Activated CD8-positive, alpha-beta T cell treated with anti-CD3 and anti-CD28 coated beads for 36 hours (primary cell): ENCODE measurements at regions not wholly inside any gene's neighbourhood (a gene's known extent, or its start where the extent isn't known, plus 50 kb on each side); places are given as distances from the start of the nearest gene placed in this dataset.
"Not testable (repeated sequence)": the region's sequence is repeated elsewhere in the genome, so short reads cannot be mapped to it uniquely, and the experiment has no call there.

Experiments
- ATAC-seq: fragments of 200-7000 bp; cut with Tn5 transposase; one replicate; pipeline ENCODE4 v1.10.0; 2021; ENCODE audit warnings: mild to moderate bottlenecking, moderate library complexity
- CTCF ChIA-PET: fragments of 350-600 bp; sonication (Branson Sonifier 250); formaldehyde crosslinking; loops from one replicate; lab custom pipeline; 2021; ENCODE audit warnings: antibody characterized with exemption; lab: Charles Lee
- POLR2A ChIA-PET: fragments of 350-600 bp; sonication (Branson Sonifier 250); formaldehyde crosslinking; loops from one replicate; lab custom pipeline; 2021; ENCODE audit warnings: antibody characterized with exemption; lab: Charles Lee
- DNase-seq: peaks from one replicate; pipeline ENCODE4 v3.0.0-alpha.2; 2020
- H3K27ac Mint-ChIP-seq: one replicate; pipeline ENCODE4 v1.8.0; 2021; ENCODE audit warnings: mild to moderate bottlenecking, mixed read lengths
- H3K27me3 Mint-ChIP-seq: one replicate; pipeline ENCODE4 v1.8.0; 2021; ENCODE audit warnings: mixed read lengths
- H3K36me3 Mint-ChIP-seq: one replicate; pipeline ENCODE4 v1.8.0; 2021; ENCODE audit warnings: low read depth, mixed read lengths
- H3K4me1 Mint-ChIP-seq: one replicate; pipeline ENCODE4 v1.8.0; 2021; ENCODE audit warnings: low read depth, mixed read lengths
- H3K4me3 Mint-ChIP-seq: one replicate; pipeline ENCODE4 v1.8.0; 2021; ENCODE audit warnings: mild to moderate bottlenecking, moderate library complexity, mixed read lengths
- H3K9me3 Mint-ChIP-seq: one replicate; pipeline ENCODE4 v1.8.0; 2021; ENCODE audit warnings: mixed read lengths
- CTCF ChIP-seq: fragments of 200-600 bp; IDR thresholded peaks from one replicate; pipeline ENCODE4 v1.8.0; 2022; ENCODE audit warnings: antibody characterized with exemption, mild to moderate bottlenecking
- intact Hi-C: fragments of 100-400 bp; cut with micrococcal nuclease; formaldehyde crosslinking; loops from one replicate; pipeline ENCODE4 v1.10.0; 2022

- POLR2A ChIA-PET: no interaction called here
- Mint-ChIP-seq H3K4me3 (no peak overlapping the region), H3K27ac (no peak overlapping the region), H3K9me3 (peaks cover 5% of the 10 kb centered on the region), H3K27me3 (no peaks in the 10 kb centered on the region), H3K36me3 (no peaks in the 10 kb centered on the region), H3K4me1 (no peaks in the 10 kb centered on the region)
- TF ChIP-seq CTCF: no peak
- CTCF ChIA-PET: no interaction called here
- DNase-seq (no peak), ATAC-seq (no peak)
- intact Hi-C loops: no loop called here
Observed at GRCh38 chr10:65235266-65235665, 1690.6 kb upstream of the LRRTM3 start.

- H3K4me3 Mint-ChIP-seq: no peak overlapping the region
- no peak for TF ChIP-seq CTCF
- ChIA-PET POLR2A (no interaction called here), CTCF (no interaction called here)
- no peaks in the 10 kb centered on the region for H3K27me3 Mint-ChIP-seq
- peaks cover 7% of the 10 kb centered on the region for H3K9me3 Mint-ChIP-seq
- DNase-seq (no peak), ATAC-seq (no peak)
- intact Hi-C loops: no loop called here
- H3K27ac Mint-ChIP-seq: no peak overlapping the region
- H3K4me1 Mint-ChIP-seq: no peaks in the 10 kb centered on the region
- H3K36me3 Mint-ChIP-seq: no peaks in the 10 kb centered on the region
Observed at GRCh38 chr10:65235846-65236245, 1690.0 kb upstream of the LRRTM3 start.

GRCh38 chr10:65265451-65265954 lies 1660.3 kb upstream of the LRRTM3 start:
- Mint-ChIP-seq H3K36me3 (no peaks in the 10 kb centered on the region), H3K27ac (no peak overlapping the region), H3K27me3 (no peaks in the 10 kb centered on the region), H3K4me3 (no peak overlapping the region), H3K4me1 (no peaks in the 10 kb centered on the region), H3K9me3 (peaks cover 7% of the 10 kb centered on the region)
- ChIA-PET CTCF (no interaction called here), POLR2A (no interaction called here)
- DNase-seq: no peak
- intact Hi-C loops: no loop called here
- TF ChIP-seq CTCF: no peak
- ATAC-seq: no peak

- H3K9me3 Mint-ChIP-seq, H3K36me3 Mint-ChIP-seq, intact Hi-C loops, H3K27ac Mint-ChIP-seq, CTCF ChIA-PET, H3K27me3 Mint-ChIP-seq, DNase-seq, ATAC-seq, H3K4me1 Mint-ChIP-seq, H3K4me3 Mint-ChIP-seq, POLR2A ChIA-PET: not testable (repeated sequence)
Observed at GRCh38 chr10:65269551-65269950, 1656.3 kb upstream of the LRRTM3 start.

- H3K27ac Mint-ChIP-seq: no peak overlapping the region
- DNase-seq: no peak
- POLR2A ChIA-PET: no interaction called here
- intact Hi-C loops: no loop called here
- no peaks in the 10 kb centered on the region for H3K4me1 Mint-ChIP-seq
- TF ChIP-seq CTCF: no peak
- H3K9me3 Mint-ChIP-seq: peaks cover 4% of the 10 kb centered on the region
- no peak overlapping the region for H3K4me3 Mint-ChIP-seq
- ATAC-seq: no peak
- CTCF ChIA-PET: no interaction called here
- no peaks in the 10 kb centered on the region for H3K36me3 Mint-ChIP-seq
- H3K27me3 Mint-ChIP-seq: no peaks in the 10 kb centered on the region
Observed at GRCh38 chr10:65270969-65271368, 1654.9 kb upstream of the LRRTM3 start.

- no peaks in the 10 kb centered on the region for H3K36me3 Mint-ChIP-seq
- CTCF ChIA-PET: interaction anchor here (0.6 kb wide), 1 partner anchor 156 kb away, joined by 3 read pairs; no protein-coding TSS in a partner anchor
- intact Hi-C loops: no loop called here
- no peak overlapping the region for H3K27ac Mint-ChIP-seq
- no peaks in the 10 kb centered on the region for H3K27me3 Mint-ChIP-seq
- no peak for ATAC-seq
- no peak overlapping the region for H3K4me3 Mint-ChIP-seq
- H3K4me1 Mint-ChIP-seq: no peaks in the 10 kb centered on the region
- no peak for TF ChIP-seq CTCF
- no peak for DNase-seq
- peaks cover 2% of the 10 kb centered on the region for H3K9me3 Mint-ChIP-seq
- POLR2A ChIA-PET: no interaction called here
Observed at GRCh38 chr10:65273115-65273514, 1652.7 kb upstream of the LRRTM3 start.
